Nephron (organoid): ENCODE measurements at regions not wholly inside any gene's neighbourhood (a gene's known extent, or its start where the extent isn't known, plus 50 kb on each side); places are given as distances from the start of the nearest gene placed in this dataset.
A peak's percentile ranks its signal among the peaks of the same experiment; 100 is the strongest.
"Not testable (repeated sequence)": the region's sequence is repeated elsewhere in the genome, so short reads cannot be mapped to it uniquely, and the experiment has no call there.

Source experiments
- H3K27ac Mint-ChIP-seq, 3 experiments: 2 replicates each; pipeline ENCODE4 v1.8.0; 2020; ENCODE audit warnings: mixed read lengths in 3 of 3, mild to moderate bottlenecking in 2 of 3, moderate library complexity in 1 of 3
- H3K27me3 Mint-ChIP-seq: 2 replicates; pipeline ENCODE4 v1.8.0; 2021; ENCODE audit warnings: low read depth, mild to moderate bottlenecking, moderate library complexity, mixed read lengths
- H3K36me3 Mint-ChIP-seq: 2 replicates; pipeline ENCODE4 v1.8.0; 2020; ENCODE audit warnings: low read depth, mixed read lengths
- H3K4me1 Mint-ChIP-seq: 2 replicates; pipeline ENCODE4 v1.8.0; 2020; ENCODE audit warnings: mixed read lengths
- H3K4me3 Mint-ChIP-seq, 3 experiments: 2 replicates each; pipeline ENCODE4 v1.8.0; 2020; ENCODE audit warnings: mild to moderate bottlenecking in 3 of 3, mixed read lengths in 3 of 3, moderate library complexity in 2 of 3
- H3K9me3 Mint-ChIP-seq: 2 replicates; pipeline ENCODE4 v1.8.0; 2020; ENCODE audit warnings: mixed read lengths
- CTCF ChIP-seq, 3 experiments: fragments of 200-600 bp; sonication (generic); IDR thresholded peaks; one replicate each; pipeline ENCODE4 v1.5.0; 2021; ENCODE audit warnings: antibody characterized with exemption in 3 of 3; ENCODE audit not compliant: unreplicated experiment in 3 of 3

GRCh38 chr3:64437131-64437530 is 211.9 kb upstream of the PRICKLE2 start:
- Mint-ChIP-seq H3K9me3 (peaks cover 22% of the 10 kb centered on the region), H3K36me3 (peaks cover 42% of the 10 kb centered on the region), H3K27ac (peak overlapping the region; percentile 43 to 79 (median 58)), H3K4me1 (peaks cover 50% of the 10 kb centered on the region), H3K4me3 (peak overlapping the region in 1 of 3 experiments; percentile 1), H3K27me3 (peaks cover 5% of the 10 kb centered on the region)
- TF ChIP-seq CTCF (IDR thresholded peaks at IDR 0.05; ENCODE audit: unreplicated experiment in 3 of 3): no peak

GRCh38 chr3:64435023-64435422 is 209.8 kb upstream of the PRICKLE2 start:
- Mint-ChIP-seq H3K9me3 (peaks cover 26% of the 10 kb centered on the region), H3K36me3 (peaks cover 61% of the 10 kb centered on the region), H3K4me1 (peaks cover 28% of the 10 kb centered on the region)
- not testable (repeated sequence) for H3K27ac Mint-ChIP-seq, H3K27me3 Mint-ChIP-seq, H3K4me3 Mint-ChIP-seq

GRCh38 chr3:64432870-64433269 is 207.6 kb upstream of the PRICKLE2 start:
- Mint-ChIP-seq H3K9me3 (peaks cover 29% of the 10 kb centered on the region), H3K27me3 (no peaks in the 10 kb centered on the region), H3K36me3 (peaks cover 69% of the 10 kb centered on the region), H3K27ac (no peak overlapping the region), H3K4me1 (peaks cover 17% of the 10 kb centered on the region), H3K4me3 (no peak overlapping the region)
- no peak for TF ChIP-seq CTCF (IDR thresholded peaks at IDR 0.05; ENCODE audit: unreplicated experiment in 3 of 3)

GRCh38 chr3:64431526-64432091 is 206.3 kb upstream of the PRICKLE2 start:
- TF ChIP-seq CTCF (IDR thresholded peaks at IDR 0.05; ENCODE audit: unreplicated experiment in 3 of 3): no peak
- H3K9me3 Mint-ChIP-seq: peaks cover 26% of the 10 kb centered on the region
- no peak overlapping the region for H3K4me3 Mint-ChIP-seq
- peaks cover 16% of the 10 kb centered on the region for H3K4me1 Mint-ChIP-seq
- H3K27me3 Mint-ChIP-seq: no peaks in the 10 kb centered on the region
- no peak overlapping the region for H3K27ac Mint-ChIP-seq
- peaks cover 63% of the 10 kb centered on the region for H3K36me3 Mint-ChIP-seq

- peaks cover 40% of the 10 kb centered on the region for H3K4me1 Mint-ChIP-seq
- H3K27ac Mint-ChIP-seq: peak overlapping the region in 1 of 3 experiments; percentile 39
- no peak overlapping the region for H3K4me3 Mint-ChIP-seq
- peaks cover 33% of the 10 kb centered on the region for H3K36me3 Mint-ChIP-seq
- peaks cover 7% of the 10 kb centered on the region for H3K9me3 Mint-ChIP-seq
- TF ChIP-seq CTCF (IDR thresholded peaks at IDR 0.05; ENCODE audit: unreplicated experiment in 3 of 3): no peak
- no peaks in the 10 kb centered on the region for H3K27me3 Mint-ChIP-seq
Measured at GRCh38 chr3:64427671-64428070, 202.4 kb upstream of the PRICKLE2 start.

- no peak overlapping the region for H3K4me3 Mint-ChIP-seq
- H3K27ac Mint-ChIP-seq: peak overlapping the region in 1 of 3 experiments; percentile 39
- no peaks in the 10 kb centered on the region for H3K27me3 Mint-ChIP-seq
- no peak for TF ChIP-seq CTCF (IDR thresholded peaks at IDR 0.05; ENCODE audit: unreplicated experiment in 3 of 3)
- H3K4me1 Mint-ChIP-seq: peaks cover 51% of the 10 kb centered on the region
- peaks cover 22% of the 10 kb centered on the region for H3K36me3 Mint-ChIP-seq
- H3K9me3 Mint-ChIP-seq: peaks cover 7% of the 10 kb centered on the region
Measured at GRCh38 chr3:64426551-64426950, 201.3 kb upstream of the PRICKLE2 start.
